K562 (cell line): ENCODE measurements at regions not wholly inside any gene's neighbourhood (a gene's known extent, or its start where the extent isn't known, plus 50 kb on each side); places are given as distances from the start of the nearest gene placed in this dataset.

ENCODE experiments used
- CBX5 ChIP-seq: IDR thresholded peaks from 2 replicates; pipeline ENCODE4 v1.6.1; 2014; ENCODE audit warnings: low read depth, borderline replicate concordance
- E2F1 ChIP-seq: sonication (generic); formaldehyde crosslinking; IDR thresholded peaks from 2 replicates; pipeline ENCODE4 v1.8.1; 2023; ENCODE audit warnings: mild to moderate bottlenecking, missing genetic modification reagents, moderate library complexity
- ELK1 ChIP-seq: sonication (generic); formaldehyde crosslinking; IDR thresholded peaks from 2 replicates; pipeline ENCODE4 v1.8.1; 2022; ENCODE audit warnings: missing genetic modification reagents
- ETS2 ChIP-seq: IDR thresholded peaks from 2 replicates; pipeline ENCODE4 v1.6.1; 2016; ENCODE audit warnings: borderline replicate concordance, missing genetic modification characterization, mild to moderate bottlenecking, moderate library complexity, missing compliant biosample characterization; ENCODE audit not compliant: poor library complexity, severe bottlenecking
- ETV1 ChIP-seq: fragments of 450-650 bp; conservative IDR thresholded peaks from 2 replicates; pipeline ENCODE4 v1.6.1; 2016; ENCODE audit warnings: missing genetic modification characterization, control low read depth, low read depth, missing compliant biosample characterization
- HDGF ChIP-seq: fragments of 450-650 bp; IDR thresholded peaks from 2 replicates; pipeline ENCODE4 v1.6.1; 2016
- PYGO2 ChIP-seq: fragments of 450-650 bp; IDR thresholded peaks from 2 replicates; pipeline ENCODE4 v1.6.1; 2016; ENCODE audit warnings: mild to moderate bottlenecking, missing genetic modification characterization, moderate library complexity, missing compliant biosample characterization
- RBM17 ChIP-seq: fragments of 200-400 bp; formaldehyde crosslinking; IDR thresholded peaks from 2 replicates; pipeline ENCODE4 v1.6.1; 2017; ENCODE audit warnings: low read depth, mild to moderate bottlenecking, low read length, borderline replicate concordance
- SRSF9 ChIP-seq: fragments of 200-400 bp; formaldehyde crosslinking; IDR thresholded peaks from 2 replicates; pipeline ENCODE4 v1.6.1; 2017; ENCODE audit warnings: low read depth, low read length, borderline replicate concordance
- TAF1 ChIP-seq: IDR thresholded peaks from 2 replicates; pipeline ENCODE4 v1.6.1; 2011; ENCODE audit warnings: mild to moderate bottlenecking, low read length, moderate library complexity; ENCODE audit not compliant: insufficient read depth, control insufficient read depth, severe bottlenecking; ENCODE audit errors: extremely low read depth

- TF ChIP-seq ELK1 (CRISPR knock-in tag): no peak
- TF ChIP-seq SRSF9: no peak
- TF ChIP-seq TAF1: no peak
- no peak for TF ChIP-seq RBM17
- TF ChIP-seq E2F1 (CRISPR knock-in tag): no peak
- no peak for TF ChIP-seq HDGF
- no peak for TF ChIP-seq ETV1 (tag)
- TF ChIP-seq ETS2 (tag): no peak
- no peak for TF ChIP-seq PYGO2
- no peak for TF ChIP-seq CBX5
Measured at GRCh38 chr22:48541401-48542098, 1286.1 kb downstream of the BRD1 start.
